Upper lobe of left lung (tissue), 4 donors: ENCODE measurements at regions not wholly inside any gene's neighbourhood (a gene's known extent, or its start where the extent isn't known, plus 50 kb on each side); places are given as distances from the start of the nearest gene placed in this dataset.

Source experiments
- CTCF ChIP-seq, 6 experiments: fragments of 450-650 bp in 4 of 6; fragments of 200-600 bp in 2 of 6; sonication (generic) in 2 of 6; IDR thresholded peaks; one replicate each; pipeline ENCODE4 v1.5.1; 2016 to 2019; ENCODE audit warnings: antibody characterized with exemption in 6 of 6
- EP300 ChIP-seq, 4 donors: sonication (generic); formaldehyde crosslinking; IDR thresholded peaks; one replicate each; pipeline ENCODE4 v1.5.1; 2017; ENCODE audit warnings: antibody characterized with exemption in 4 of 4, control low read depth in 2 of 4

GRCh38 chr2:171260471-171261424, 100.1 kb upstream of the TLK1 start:
- TF ChIP-seq CTCF (IDR thresholded peaks at IDR 0.05) (no peak), EP300 (IDR thresholded peaks at IDR 0.05) (no peak)
